IMR-90 (cell line): ENCODE measurements at regions not wholly inside any gene's neighbourhood (a gene's known extent, or its start where the extent isn't known, plus 50 kb on each side); places are given as distances from the start of the nearest gene placed in this dataset.

Experiments
- ATAC-seq: fragments of 200-7000 bp; cut with Tn5 transposase; 2 replicates; pipeline ENCODE4 v1.9.1; 2020; ENCODE audit warnings: low read depth, mild to moderate bottlenecking, moderate library complexity
- BruUV-seq: library from RNA; stranded (reverse); fragments of 400-500 nt; replicated peaks from 2 replicates; lab custom pipeline; 2021; lab: Mats Ljungman, UMichigan
- CTCF ChIA-PET: fragments of 300-600 bp; formaldehyde crosslinking; extraction: SDS; loops from one replicate; lab custom pipeline; 2021; ENCODE audit warnings: antibody characterized with exemption; lab: Yijun Ruan, JAX
- POLR2A ChIA-PET: fragments of 300-600 bp; sonication (Branson Sonifier 250); formaldehyde crosslinking; loops from one replicate; lab custom pipeline; 2022; ENCODE audit warnings: antibody characterized with exemption; ENCODE audit not compliant: unreplicated experiment; lab: Charles Lee
- DNase-seq: peaks from one replicate; pipeline ENCODE4 v3.0.0; 2013
- H2AFZ ChIP-seq: replicated peaks from 2 replicates; pipeline ENCODE3; 2013; ENCODE audit warnings: low read length, mild to moderate bottlenecking; ENCODE audit not compliant: poor library complexity
- H2AK5ac ChIP-seq: 2 replicates; pipeline ENCODE4 v1.6.1; 2013; ENCODE audit warnings: low read depth, low read length, inconsistent platforms
- H2AK9ac ChIP-seq: replicated peaks from 2 replicates; pipeline ENCODE3; 2013; ENCODE audit warnings: mild to moderate bottlenecking, low read depth, low read length, moderate library complexity; ENCODE audit not compliant: poor library complexity
- H2BK120ac ChIP-seq: 2 replicates; pipeline ENCODE4 v1.6.1; 2013; ENCODE audit warnings: low read depth, low read length, inconsistent platforms
- H2BK15ac ChIP-seq: 3 replicates; pipeline ENCODE4 v1.6.1; 2013; ENCODE audit warnings: low read depth, low read length, inconsistent platforms
- H2BK20ac ChIP-seq: 2 replicates; pipeline ENCODE4 v1.6.1; 2013; ENCODE audit warnings: low read depth, mild to moderate bottlenecking, inconsistent platforms, low read length, moderate library complexity
- H2BK5ac ChIP-seq: 2 replicates; pipeline ENCODE4 v1.6.1; 2013; ENCODE audit warnings: mild to moderate bottlenecking, low read depth, low read length, inconsistent platforms; ENCODE audit not compliant: poor library complexity, severe bottlenecking
- H3K14ac ChIP-seq: replicated peaks from 2 replicates; pipeline ENCODE4 v1.6.1; 2013; ENCODE audit warnings: low read depth, low read length, inconsistent platforms
- H3K18ac ChIP-seq: 2 replicates; pipeline ENCODE4 v1.6.1; 2013; ENCODE audit warnings: low read depth, low read length, control low read depth
- H3K23ac ChIP-seq: 2 replicates; pipeline ENCODE4 v1.6.1; 2013; ENCODE audit warnings: low read depth, low read length, inconsistent platforms
- H3K27ac ChIP-seq: 2 replicates; pipeline ENCODE4 v1.5.1; 2013; ENCODE audit warnings: mild to moderate bottlenecking, control low read depth, low read length; ENCODE audit not compliant: insufficient read depth
- H3K27me3 ChIP-seq: 2 replicates; pipeline ENCODE4 v1.6.1; 2013; ENCODE audit warnings: low read length; ENCODE audit not compliant: control insufficient read depth, insufficient read depth
- H3K36me3 ChIP-seq: 2 replicates; pipeline ENCODE4 v1.6.1; 2013; ENCODE audit warnings: low read length, mixed read lengths; ENCODE audit not compliant: control insufficient read depth, insufficient read depth
- H3K4ac ChIP-seq: 2 replicates; pipeline ENCODE4 v1.6.1; 2013; ENCODE audit warnings: low read depth, low read length, inconsistent platforms
- H3K4me1 ChIP-seq: 2 replicates; pipeline ENCODE4 v1.6.1; 2013; ENCODE audit warnings: low read length, mixed read lengths; ENCODE audit not compliant: control insufficient read depth, insufficient read depth
- H3K4me2 ChIP-seq: 2 replicates; pipeline ENCODE4 v1.6.1; 2013; ENCODE audit warnings: low read depth, mild to moderate bottlenecking, control low read depth, low read length, moderate library complexity
- H3K4me3 ChIP-seq: 2 replicates; pipeline ENCODE4 v1.5.1; 2013; ENCODE audit warnings: low read depth, mild to moderate bottlenecking, control low read depth, low read length, moderate library complexity; ENCODE audit not compliant: insufficient read depth
- H3K56ac ChIP-seq: 2 replicates; pipeline ENCODE4 v1.6.1; 2013; ENCODE audit warnings: low read length, inconsistent platforms; ENCODE audit not compliant: insufficient read depth; ENCODE audit errors: extremely low read depth
- H3K79me1 ChIP-seq, 2 experiments: 2 replicates each; pipeline ENCODE4 v1.6.1; 2013; ENCODE audit warnings: low read length in 2 of 2, inconsistent platforms in 1 of 2, low read depth in 1 of 2
- H3K9ac ChIP-seq: 2 replicates; pipeline ENCODE4 v1.6.1; 2013; ENCODE audit warnings: low read depth, low read length, control low read depth
- H3K9me1 ChIP-seq: 2 replicates; pipeline ENCODE4 v1.6.1; 2013; ENCODE audit warnings: low read length, inconsistent platforms; ENCODE audit not compliant: insufficient read depth
- H3K9me3 ChIP-seq: 2 replicates; pipeline ENCODE4 v1.6.1; 2013; ENCODE audit warnings: low read length; ENCODE audit not compliant: control insufficient read depth, insufficient read depth
- H4K20me1 ChIP-seq: 2 replicates; pipeline ENCODE4 v1.6.1; 2013; ENCODE audit warnings: low read length, inconsistent platforms; ENCODE audit not compliant: insufficient read depth
- H4K5ac ChIP-seq: 2 replicates; pipeline ENCODE4 v1.6.1; 2013; ENCODE audit warnings: mild to moderate bottlenecking, low read depth, low read length, control low read depth
- H4K8ac ChIP-seq, 2 experiments: 2 replicates each; pipeline ENCODE4 v1.6.1; 2013; ENCODE audit warnings: low read depth in 2 of 2, low read length in 2 of 2, control low read depth in 1 of 2, inconsistent platforms in 1 of 2
- H4K91ac ChIP-seq: 2 replicates; pipeline ENCODE4 v1.6.1; 2013; ENCODE audit warnings: low read depth, low read length, inconsistent platforms; ENCODE audit not compliant: insufficient read depth
- CEBPB ChIP-seq: IDR thresholded peaks from 2 replicates; pipeline ENCODE4 v1.6.1; 2012; ENCODE audit warnings: low read depth, low read length, improper control_type of control experiment
- CHD1 ChIP-seq: IDR thresholded peaks from 2 replicates; pipeline ENCODE4 v1.6.1; 2012; ENCODE audit warnings: low read depth, low read length, improper control_type of control experiment
- FOS ChIP-seq: fragments of 150-350 bp; IDR thresholded peaks from 2 replicates; pipeline ENCODE4 v1.6.1; 2016; ENCODE audit warnings: low read depth, low read length
- MAZ ChIP-seq: IDR thresholded peaks from 2 replicates; pipeline ENCODE4 v1.6.1; 2012; ENCODE audit warnings: low read depth, mild to moderate bottlenecking, low read length, improper control_type of control experiment, moderate library complexity, borderline replicate concordance
- MXI1 ChIP-seq: IDR thresholded peaks from 2 replicates; pipeline ENCODE4 v1.6.1; 2012; ENCODE audit warnings: low read depth, mild to moderate bottlenecking, low read length, moderate library complexity, borderline replicate concordance
- NFE2L2 ChIP-seq: fragments of 150-350 bp; IDR thresholded peaks from 2 replicates; pipeline ENCODE4 v1.6.1; 2016; ENCODE audit warnings: low read depth, mild to moderate bottlenecking, low read length
- RFX5 ChIP-seq: IDR thresholded peaks from 2 replicates; pipeline ENCODE4 v1.8.0; 2012; ENCODE audit warnings: low read depth, mild to moderate bottlenecking, low read length, moderate library complexity
- WGBS, 2 experiments: methylation state at CpG; one replicate each; pipeline versions ENCODE4 v1.1.5 to v1.1.7; 2013; ENCODE audit warnings: missing lambda C conversion rate in 2 of 2; ENCODE audit not compliant: insufficient read length in 1 of 2; ENCODE audit errors: extremely low coverage in 2 of 2; 5-methylcytosine and 5-hydroxymethylcytosine counted together
- dilution Hi-C: fragments of 300-500 bp; cut with HindIII; formaldehyde crosslinking; loops from one replicate; pipeline ENCODE4 v1.14.3; 2018; ENCODE audit warnings: low sequenced_read_pairs; ENCODE audit not compliant: unreplicated experiment
- in situ Hi-C: fragments of 300-500 bp; cut with MboI; formaldehyde crosslinking; loops from 3 replicates; pipeline ENCODE4 v1.14.3; 2019; ENCODE audit warnings: low sequenced_read_pairs, inconsistent platforms, mixed read lengths
- intact Hi-C: fragments of 100-400 bp; cut with micrococcal nuclease; formaldehyde crosslinking; loops from 2 replicates; pipeline ENCODE4 v1.10.0; 2022
- TF ChIP-seq, protein P1 (sequence below): conservative IDR thresholded peaks from 2 replicates; pipeline ENCODE4 v1.5.1; 2012; ENCODE audit warnings: mild to moderate bottlenecking, low read depth, low read length, improper control_type of control experiment

DNA sequence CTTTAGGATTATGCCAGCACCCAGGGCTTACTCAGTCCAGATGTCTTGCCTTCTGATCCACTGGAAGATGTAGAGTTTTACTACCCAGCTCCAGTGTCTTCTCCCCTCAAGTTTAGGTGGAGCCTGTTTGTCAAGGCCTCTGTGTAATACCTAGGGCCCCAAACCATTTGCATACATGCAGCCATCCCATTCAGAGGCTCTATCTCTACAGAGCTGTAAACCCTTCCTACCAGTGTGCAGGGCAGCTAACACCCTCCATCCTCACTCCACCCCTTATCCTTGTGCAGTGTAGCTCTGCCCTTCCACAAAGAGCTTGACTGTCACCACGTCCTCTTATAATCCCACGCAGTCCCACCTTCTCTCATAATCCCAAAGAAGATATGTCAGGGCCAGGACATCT, 54.6 kb upstream of the GPCPD1 start:
- Histone ChIP-seq H2AK5ac (no peak overlapping the region), H3K4me1 (peaks cover 2% of the 10 kb centered on the region; the same call in 1 of the 2 replicates), H3K4me3 (no peak overlapping the region), H3K14ac (no peak overlapping the region), H3K18ac (no peak overlapping the region), H3K9me1 (peaks cover under 1% of the 10 kb centered on the region; the same call in 1 of the 2 replicates), H3K56ac (no peak overlapping the region), H2BK20ac (no peak overlapping the region), H4K5ac (no peak overlapping the region), H2BK120ac (no peak overlapping the region), H3K36me3 (no peaks in the 10 kb centered on the region), H3K4ac (no peak overlapping the region; the same call in 1 of the 2 replicates), H3K4me2 (no peak overlapping the region), H3K9me3 (no peaks in the 10 kb centered on the region), H2BK15ac (no peak overlapping the region), H3K9ac (no peak overlapping the region), H2BK5ac (no peak overlapping the region), H4K8ac (no peak overlapping the region), H2AK9ac (no peak overlapping the region), H3K79me1 (no peaks in the 10 kb centered on the region), H4K20me1 (no peaks in the 10 kb centered on the region), H4K91ac (no peak overlapping the region), H3K27ac (no peak overlapping the region), H2AFZ (no peak overlapping the region), H3K27me3 (peaks cover 4% of the 10 kb centered on the region; the same call in 1 of the 2 replicates), H3K23ac (no peak overlapping the region)
- dilution Hi-C loops (no loop called here), in situ Hi-C loops (no loop called here), intact Hi-C loops (no loop called here)
- ChIA-PET POLR2A (no interaction called here), CTCF (no interaction called here)
- ATAC-seq (no peak), DNase-seq (no peak)
- no peak for TF ChIP-seq RFX5
- no peak for TF ChIP-seq MAZ
- no peak for TF ChIP-seq NFE2L2
- TF ChIP-seq, protein P1, sequence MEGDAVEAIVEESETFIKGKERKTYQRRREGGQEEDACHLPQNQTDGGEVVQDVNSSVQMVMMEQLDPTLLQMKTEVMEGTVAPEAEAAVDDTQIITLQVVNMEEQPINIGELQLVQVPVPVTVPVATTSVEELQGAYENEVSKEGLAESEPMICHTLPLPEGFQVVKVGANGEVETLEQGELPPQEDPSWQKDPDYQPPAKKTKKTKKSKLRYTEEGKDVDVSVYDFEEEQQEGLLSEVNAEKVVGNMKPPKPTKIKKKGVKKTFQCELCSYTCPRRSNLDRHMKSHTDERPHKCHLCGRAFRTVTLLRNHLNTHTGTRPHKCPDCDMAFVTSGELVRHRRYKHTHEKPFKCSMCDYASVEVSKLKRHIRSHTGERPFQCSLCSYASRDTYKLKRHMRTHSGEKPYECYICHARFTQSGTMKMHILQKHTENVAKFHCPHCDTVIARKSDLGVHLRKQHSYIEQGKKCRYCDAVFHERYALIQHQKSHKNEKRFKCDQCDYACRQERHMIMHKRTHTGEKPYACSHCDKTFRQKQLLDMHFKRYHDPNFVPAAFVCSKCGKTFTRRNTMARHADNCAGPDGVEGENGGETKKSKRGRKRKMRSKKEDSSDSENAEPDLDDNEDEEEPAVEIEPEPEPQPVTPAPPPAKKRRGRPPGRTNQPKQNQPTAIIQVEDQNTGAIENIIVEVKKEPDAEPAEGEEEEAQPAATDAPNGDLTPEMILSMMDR: no peak
- TF ChIP-seq CEBPB: no peak
- TF ChIP-seq FOS: no peak
- no peak for TF ChIP-seq MXI1
- no peak for TF ChIP-seq CHD1
- no TSS peak for BruUV-seq
- no CpG with 5 or more reads among the region's 2 CpGs for WGBS, 2 experiments
